GM23248 (cell line): ENCODE measurements at regions not wholly inside any gene's neighbourhood (a gene's known extent, or its start where the extent isn't known, plus 50 kb on each side); places are given as distances from the start of the nearest gene placed in this dataset.

Source experiments
- EZH2 ChIP-seq: fragments of 200-600 bp; sonication (generic); IDR thresholded peaks from 2 replicates; pipeline ENCODE4 v1.6.1; 2018; ENCODE audit warnings: antibody characterized with exemption, mild to moderate bottlenecking; ENCODE audit not compliant: insufficient read depth, poor library complexity, severe bottlenecking
- EZH2phosphoT487 ChIP-seq: fragments of 200-600 bp; sonication (generic); IDR thresholded peaks from 2 replicates; pipeline ENCODE4 v1.6.1; 2018; ENCODE audit warnings: antibody characterized with exemption, moderate library complexity, mild to moderate bottlenecking, low read depth; ENCODE audit not compliant: insufficient read depth

GRCh38 chr16:51989637-51990230, 557.2 kb downstream of the TOX3 start:
- TF ChIP-seq EZH2 (no peak), EZH2phosphoT487 (no peak)
